Dedifferentiated amniotic fluid mesenchymal stem cell (primary cell): ENCODE measurements at regions not wholly inside any gene's neighbourhood (a gene's known extent, or its start where the extent isn't known, plus 50 kb on each side); places are given as distances from the start of the nearest gene placed in this dataset.
A peak's percentile ranks its signal among the peaks of the same experiment; 100 is the strongest.

Source experiments
- DNase-seq: peaks from one replicate; pipeline ENCODE4 v3.0.0-alpha.2; 2016; ENCODE audit errors: extremely low spot score

- DNase-seq, result no peak
Observed at GRCh38 chr6:106771822-106772221, 142.4 kb downstream of the QRSL1 start.

- no peak for DNase-seq
Observed at GRCh38 chr6:106770663-106771062, 141.3 kb downstream of the QRSL1 start.

- DNase-seq, result no peak
Observed at GRCh38 chr6:106770081-106770480, 140.7 kb downstream of the QRSL1 start.

- DNase-seq, result no peak
Observed at GRCh38 chr6:106767271-106767670, 137.9 kb downstream of the QRSL1 start.

- no peak for DNase-seq
Observed at GRCh38 chr6:106766201-106766600, 136.8 kb downstream of the QRSL1 start.

GRCh38 chr6:106765496-106765895 is 136.1 kb downstream of the QRSL1 start:
- DNase-seq, result no peak

GRCh38 chr6:106764353-106764980 is 135.1 kb downstream of the QRSL1 start:
- no peak for DNase-seq

GRCh38 chr6:106763361-106763760 is 134.0 kb downstream of the QRSL1 start:
- DNase-seq, result no peak

- no peak for DNase-seq
Observed at GRCh38 chr6:106761160-106761559, 131.8 kb downstream of the QRSL1 start.

GRCh38 chr6:106759112-106759511 is 129.7 kb downstream of the QRSL1 start:
- no peak for DNase-seq

- no peak for DNase-seq
Observed at GRCh38 chr6:106757722-106758467, 128.5 kb downstream of the QRSL1 start.

- no peak for DNase-seq
Observed at GRCh38 chr6:106757267-106757666, 127.9 kb downstream of the QRSL1 start.

GRCh38 chr6:106754215-106754614 is 124.8 kb downstream of the QRSL1 start:
- DNase-seq, result no peak

- DNase-seq, result no peak
Observed at GRCh38 chr6:106752641-106753040, 123.3 kb downstream of the QRSL1 start.

GRCh38 chr6:106751501-106752252 is 122.3 kb downstream of the QRSL1 start:
- no peak for DNase-seq

- DNase-seq, result no peak
Observed at GRCh38 chr6:106750946-106751345, 121.6 kb downstream of the QRSL1 start.

- no peak for DNase-seq
Observed at GRCh38 chr6:106750142-106750918, 121.0 kb downstream of the QRSL1 start.

- DNase-seq, result no peak
Observed at GRCh38 chr6:106749609-106750008, 120.2 kb downstream of the QRSL1 start.

- DNase-seq, result no peak
Observed at GRCh38 chr6:106748547-106749207, 119.3 kb downstream of the QRSL1 start.

GRCh38 chr6:106747139-106747538 is 117.8 kb downstream of the QRSL1 start:
- no peak for DNase-seq

- DNase-seq, result peak; percentile 16
Observed at GRCh38 chr6:106746652-106747051, 117.3 kb downstream of the QRSL1 start.
